EH (cell line): ENCODE measurements at regions not wholly inside any gene's neighbourhood (a gene's known extent, or its start where the extent isn't known, plus 50 kb on each side); places are given as distances from the start of the nearest gene placed in this dataset.
"Not testable (repeated sequence)": the region's sequence is repeated elsewhere in the genome, so short reads cannot be mapped to it uniquely, and the experiment has no call there.

Experiments
- DNase-seq: peaks from one replicate; pipeline ENCODE4 v3.0.0-alpha.2; 2015; ENCODE audit warnings: low read depth

DNA sequence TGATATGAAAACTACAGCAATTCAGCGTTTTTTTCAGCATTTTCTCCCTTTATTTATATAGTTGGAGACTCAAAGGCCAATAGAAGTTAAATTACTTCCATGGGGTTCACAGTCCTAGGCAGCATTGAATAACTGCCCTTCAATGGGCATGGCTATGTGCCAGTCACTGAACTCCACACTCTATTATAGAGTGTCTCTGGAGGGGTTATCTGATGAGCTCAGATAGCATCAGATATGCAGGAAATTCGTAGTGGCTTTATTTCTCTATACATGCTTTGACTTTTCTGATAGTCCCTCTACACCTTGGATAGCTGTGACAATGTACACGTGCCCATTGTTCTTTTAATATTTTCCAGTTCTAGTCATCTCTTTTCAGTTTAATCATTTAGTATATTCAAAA lies 396.9 kb upstream of the CBLB start:
- no peak for DNase-seq

DNA sequence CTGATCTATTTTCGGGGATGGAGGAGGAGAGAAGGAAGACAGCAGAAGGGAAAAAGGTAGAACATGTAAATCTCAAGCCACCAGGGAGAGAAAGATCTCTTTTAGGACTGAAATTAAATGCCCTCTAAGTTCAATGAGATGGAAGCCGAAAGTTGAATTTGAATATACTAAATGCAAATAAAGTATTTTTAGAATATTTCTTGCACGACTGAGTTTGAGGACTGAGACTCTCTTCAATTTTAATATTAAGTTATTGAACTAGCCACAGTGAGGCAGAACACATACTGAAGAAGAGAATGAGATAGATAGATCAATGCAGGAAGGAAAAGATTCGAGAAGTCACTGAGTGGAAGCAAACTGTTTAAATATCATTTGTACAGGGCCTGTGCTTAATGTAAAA lies 399.9 kb upstream of the CBLB start:
- no peak for DNase-seq

DNA sequence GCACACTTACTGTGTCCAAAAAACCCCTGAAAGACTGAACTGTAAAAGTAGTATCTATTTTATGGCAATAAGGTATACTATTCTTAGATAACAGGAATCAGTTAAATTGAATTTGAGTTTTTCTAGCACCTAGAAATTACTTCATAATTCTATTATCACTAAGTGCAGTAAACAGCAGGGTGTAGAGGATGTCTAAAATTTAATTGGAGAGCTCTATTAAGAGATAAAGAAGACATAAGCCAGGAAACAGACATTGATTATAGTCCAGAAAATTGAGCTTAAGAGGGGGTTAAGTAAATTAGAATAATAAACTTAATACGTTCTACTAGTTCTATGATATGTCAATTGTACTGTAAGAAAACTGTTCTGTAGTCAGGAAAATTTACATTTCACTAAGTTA lies 403.5 kb upstream of the CBLB start:
- DNase-seq = no peak

DNA sequence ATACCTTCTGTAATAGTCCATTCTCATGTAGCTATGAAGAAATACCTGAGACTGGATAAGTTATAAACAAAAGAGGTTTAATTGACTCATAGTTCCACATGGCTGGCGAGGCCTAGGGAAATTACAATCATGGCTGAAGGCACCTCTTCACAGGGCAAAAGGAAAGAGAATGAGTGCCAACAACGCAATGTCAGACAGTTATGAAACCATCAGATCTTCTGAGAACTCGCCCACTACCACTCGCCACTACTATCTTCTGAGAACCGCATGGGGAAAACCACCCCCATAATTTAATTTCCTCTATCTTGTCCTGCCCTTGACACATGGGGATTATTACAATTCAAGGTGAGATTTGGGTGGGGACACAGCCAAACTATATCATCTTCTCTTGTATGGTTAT lies 406.8 kb upstream of the CBLB start:
- no peak for DNase-seq

DNA sequence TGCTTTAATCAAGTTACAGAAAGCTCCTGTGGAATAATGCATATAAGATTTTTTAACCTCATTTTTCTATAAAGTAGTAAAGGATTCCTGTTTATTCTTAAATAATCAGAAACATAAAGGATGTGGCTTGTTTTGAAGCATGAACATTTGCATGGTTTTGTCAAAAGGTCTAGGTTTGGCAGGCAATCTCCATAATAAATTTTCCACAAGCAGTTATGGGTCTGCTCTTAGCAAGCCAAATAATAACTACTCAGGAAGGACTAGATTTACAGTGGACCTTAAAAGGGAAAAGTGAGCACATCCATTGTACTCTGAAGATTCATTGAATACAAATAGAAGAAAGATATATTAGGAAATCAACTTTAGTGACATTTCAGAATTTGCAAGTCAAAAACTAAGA lies 407.3 kb upstream of the CBLB start:
- DNase-seq = no peak

DNA sequence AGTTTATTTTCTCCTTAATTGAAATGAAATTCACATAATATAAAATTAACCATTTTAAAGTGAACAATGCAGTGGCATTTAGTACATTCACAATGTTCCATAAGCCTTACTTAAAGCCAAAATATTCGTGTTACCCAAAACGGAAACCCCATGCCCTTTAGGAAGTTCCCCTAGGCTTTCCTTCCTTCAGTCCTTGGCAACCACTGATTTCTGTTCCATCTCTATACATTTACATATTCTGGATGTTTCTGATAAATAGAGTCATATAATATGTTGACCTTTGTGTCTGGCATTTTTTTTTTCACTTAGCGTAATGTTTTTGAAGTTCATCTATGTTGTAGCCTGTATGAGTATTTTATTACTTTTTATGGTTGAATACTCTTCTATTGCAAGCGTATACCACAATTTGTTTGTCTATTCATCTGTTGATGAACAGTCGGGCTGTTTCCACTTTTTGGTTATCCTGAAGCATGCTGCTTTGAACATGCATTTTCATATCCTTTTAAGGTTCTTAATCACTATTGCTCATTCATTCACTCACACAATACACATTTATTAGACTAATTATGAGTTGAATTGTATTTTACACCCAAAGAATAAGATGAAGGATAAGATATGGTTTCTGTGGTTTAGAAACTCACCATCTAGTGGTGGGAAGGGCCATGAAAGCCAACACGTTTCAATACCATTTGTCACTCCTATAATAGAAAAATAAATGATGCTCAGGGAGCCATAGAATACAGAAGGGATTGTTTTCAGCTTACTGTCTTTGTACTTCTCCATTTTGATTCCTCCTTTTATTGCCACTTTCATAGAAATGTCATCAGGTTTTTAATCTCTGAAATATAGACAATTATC lies 408.2 kb upstream of the CBLB start:
- no peak for DNase-seq

DNA sequence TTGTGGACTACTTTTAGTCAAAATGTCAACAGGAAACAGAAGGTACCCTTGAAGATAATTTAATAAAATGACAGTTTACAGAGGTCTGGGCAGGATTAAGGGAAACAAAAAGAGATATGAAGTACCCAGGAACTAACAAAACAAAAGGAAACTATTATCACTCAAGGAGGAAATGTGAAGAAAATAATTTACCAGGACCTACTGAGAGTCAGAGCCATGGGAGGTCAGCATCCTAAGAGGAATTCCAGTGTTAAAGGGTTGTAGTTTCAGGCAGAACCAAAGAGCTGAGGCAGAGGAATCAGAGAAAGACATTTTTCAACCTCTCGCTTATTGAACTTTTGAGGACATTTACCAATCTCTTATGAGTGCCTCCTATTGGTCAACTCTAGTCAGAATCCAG lies 408.9 kb upstream of the CBLB start:
- no peak for DNase-seq

DNA sequence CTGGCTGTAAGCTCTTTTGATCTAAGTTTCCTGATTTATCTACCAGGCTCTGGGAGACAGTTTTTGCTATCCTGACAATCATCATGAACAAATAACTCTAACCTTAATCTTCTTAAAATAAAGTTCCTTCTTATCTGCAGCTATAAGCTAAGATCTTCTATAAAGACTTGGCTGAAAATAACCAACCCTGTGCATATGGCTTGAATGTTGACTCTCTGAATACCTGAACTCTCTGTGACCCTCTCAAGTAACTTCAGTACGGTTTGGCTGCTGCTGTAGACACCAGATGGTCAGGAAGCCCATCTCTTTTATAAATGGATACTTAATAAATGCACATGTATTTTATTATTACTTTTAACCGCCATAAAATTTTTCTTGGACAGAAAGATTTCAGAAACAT lies 412.4 kb upstream of the CBLB start:
- peak; percentile 45 for DNase-seq

DNA sequence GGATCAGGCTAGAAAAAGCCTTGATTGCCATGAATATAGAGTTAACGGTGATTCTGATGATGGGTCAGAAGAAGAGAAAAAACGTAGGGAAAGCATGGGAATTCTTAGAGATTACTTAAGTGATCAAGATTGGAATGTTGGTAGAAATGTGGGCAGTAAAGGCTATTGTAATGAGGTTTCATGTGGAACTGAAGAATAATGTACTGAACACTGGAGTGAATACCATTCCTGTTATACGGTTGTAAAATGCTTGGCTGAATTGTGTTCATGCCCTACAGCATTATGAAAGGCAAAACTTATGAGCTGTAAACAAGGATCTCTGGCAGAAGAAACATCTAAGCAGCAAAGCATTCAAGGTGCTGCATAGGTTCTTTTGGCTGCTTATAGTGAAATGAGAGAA lies 414.1 kb upstream of the CBLB start:
- peak; percentile 52 for DNase-seq

DNA sequence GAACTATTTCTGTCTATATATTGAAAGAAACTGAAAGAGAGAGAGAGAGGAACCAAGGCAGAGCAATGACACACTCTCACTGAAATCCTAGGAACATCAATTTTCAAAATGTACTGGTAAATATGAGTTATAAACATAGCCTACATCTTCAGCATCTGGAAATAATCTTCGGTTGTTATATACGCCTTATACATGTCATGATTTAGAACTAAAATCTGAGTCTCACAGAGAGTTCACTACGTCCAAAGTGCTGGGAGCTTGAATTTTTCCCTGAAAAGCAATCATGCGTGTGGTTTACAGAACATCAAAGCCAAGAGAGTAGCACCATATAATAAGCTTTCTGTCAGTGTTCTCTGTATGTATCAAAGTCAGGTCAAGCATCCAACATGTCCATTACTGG lies 420.0 kb upstream of the CBLB start:
- DNase-seq = no peak

DNA sequence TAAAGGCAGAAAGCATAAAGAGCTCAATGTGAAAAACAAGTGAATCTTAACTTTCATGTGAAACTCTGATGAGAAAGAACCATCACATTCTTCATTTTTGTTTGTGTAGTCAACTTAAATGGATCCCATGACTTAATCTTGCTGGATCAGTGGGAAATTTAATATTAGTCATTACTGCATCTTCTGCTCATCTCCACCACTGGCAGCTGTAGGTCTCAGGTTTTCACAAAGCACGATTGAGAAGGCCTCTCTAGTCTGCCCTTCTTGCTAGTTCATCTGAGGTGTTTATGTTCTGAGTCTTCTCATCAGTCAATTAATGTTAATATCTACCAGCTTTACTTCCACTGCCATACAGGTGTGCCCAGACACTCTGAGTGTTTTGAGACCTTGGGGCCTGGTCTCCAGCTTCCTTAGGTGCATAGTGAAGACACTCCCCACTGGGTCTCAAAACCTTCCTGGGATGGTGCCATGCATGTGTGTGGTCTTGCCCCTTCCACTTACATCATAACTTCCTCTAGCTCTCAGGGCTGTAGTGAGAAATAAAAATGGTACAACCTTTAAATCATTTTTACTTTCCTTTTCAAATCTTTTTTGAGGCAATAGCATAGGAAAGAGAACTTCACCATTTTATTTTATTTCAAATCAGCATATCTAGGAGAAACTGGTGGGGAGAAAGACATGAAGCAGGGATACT lies 421.6 kb upstream of the CBLB start:
- DNase-seq = no peak

DNA sequence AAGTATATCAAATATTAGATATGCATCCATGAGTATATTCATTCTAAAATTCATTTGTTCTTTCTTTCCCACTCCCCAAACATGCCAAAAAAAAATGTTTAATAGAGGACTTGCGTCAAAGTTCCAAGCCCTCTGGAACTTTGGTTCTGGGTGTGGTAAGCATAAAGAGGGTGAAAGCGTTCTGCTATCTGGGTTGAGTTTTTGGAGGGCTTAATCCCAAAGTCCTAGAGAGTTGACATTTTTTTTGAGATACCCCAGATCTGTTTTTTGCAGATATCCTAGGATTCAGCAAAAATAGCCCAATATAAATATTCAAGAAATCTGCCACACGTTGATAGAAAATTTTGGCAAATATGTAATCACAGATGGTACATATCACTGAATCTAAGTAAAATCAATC lies 424.3 kb upstream of the CBLB start:
- no peak for DNase-seq

DNA sequence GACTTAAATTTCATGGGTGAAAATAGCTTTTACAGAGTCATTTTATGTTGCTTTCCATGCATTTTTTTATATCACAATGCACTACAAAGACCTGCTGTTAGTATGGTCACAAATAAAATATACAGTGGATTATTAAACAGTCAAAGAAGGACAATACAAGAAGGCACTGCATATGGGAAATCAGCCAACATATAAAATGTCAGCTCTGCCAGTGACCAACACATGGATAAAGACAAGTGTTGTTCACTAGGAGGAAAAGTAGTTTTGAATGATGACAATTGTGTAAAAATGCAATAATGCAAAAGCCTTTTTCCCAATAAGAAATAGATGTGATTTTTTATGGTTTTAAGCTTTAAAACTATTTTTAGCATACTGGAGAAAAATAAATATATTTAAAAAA lies 425.3 kb upstream of the CBLB start:
- no peak for DNase-seq

DNA sequence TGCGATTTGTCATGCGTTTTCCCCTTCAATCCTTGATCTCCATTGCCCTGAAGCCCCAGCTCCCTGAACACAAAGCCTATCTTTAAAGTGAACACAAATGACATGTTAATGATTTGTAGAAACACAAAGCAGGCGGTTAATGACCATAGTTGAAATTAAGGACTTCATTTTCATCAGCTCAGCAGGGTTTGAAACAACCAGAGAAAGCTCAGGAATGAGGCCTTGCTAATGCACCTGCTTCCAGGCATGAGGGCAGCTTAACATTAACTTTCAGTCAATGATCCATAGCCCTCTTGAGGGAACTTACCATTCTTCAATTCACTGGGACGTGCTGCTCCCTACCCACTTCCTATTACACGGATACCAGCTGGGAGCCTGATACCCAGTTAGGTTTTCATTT lies 427.2 kb upstream of the CBLB start:
- DNase-seq = no peak

DNA sequence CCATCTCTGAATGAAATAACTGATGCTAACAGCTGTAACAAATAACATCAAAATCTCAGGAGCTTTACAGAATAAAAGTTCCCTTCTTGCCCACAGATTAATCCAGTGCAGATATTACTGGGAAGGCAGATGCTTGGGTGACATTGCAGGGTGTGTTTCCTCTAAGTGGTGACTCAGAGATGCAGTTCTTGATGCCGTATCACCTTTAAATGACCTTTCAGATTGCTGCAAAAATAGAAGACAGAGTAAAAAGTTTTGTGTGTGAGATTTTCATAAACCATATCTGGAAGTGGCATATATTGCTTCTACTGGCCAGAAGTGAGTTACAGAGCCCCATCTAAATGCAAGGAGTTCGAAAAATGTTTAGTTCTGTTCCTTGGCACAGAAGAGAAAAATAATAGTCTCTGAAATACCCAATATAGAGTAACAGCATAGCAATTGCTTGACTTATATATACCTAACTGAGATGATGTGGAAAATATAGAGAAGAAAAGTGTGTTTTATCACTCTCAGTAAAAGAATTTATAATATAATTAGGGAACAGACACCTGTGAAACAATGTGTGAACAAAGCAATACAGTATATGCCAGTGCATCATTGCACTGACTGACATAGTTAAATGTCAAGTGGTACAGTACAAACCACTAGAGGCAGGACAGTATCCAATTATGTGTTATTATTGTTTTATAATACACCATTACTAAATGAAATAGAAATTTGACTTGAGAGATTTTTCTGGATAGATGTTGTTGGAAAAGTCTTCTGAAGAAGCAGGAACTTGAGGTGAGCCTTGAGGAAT lies 430.7 kb upstream of the CBLB start:
- DNase-seq = peak; percentile 48

DNA sequence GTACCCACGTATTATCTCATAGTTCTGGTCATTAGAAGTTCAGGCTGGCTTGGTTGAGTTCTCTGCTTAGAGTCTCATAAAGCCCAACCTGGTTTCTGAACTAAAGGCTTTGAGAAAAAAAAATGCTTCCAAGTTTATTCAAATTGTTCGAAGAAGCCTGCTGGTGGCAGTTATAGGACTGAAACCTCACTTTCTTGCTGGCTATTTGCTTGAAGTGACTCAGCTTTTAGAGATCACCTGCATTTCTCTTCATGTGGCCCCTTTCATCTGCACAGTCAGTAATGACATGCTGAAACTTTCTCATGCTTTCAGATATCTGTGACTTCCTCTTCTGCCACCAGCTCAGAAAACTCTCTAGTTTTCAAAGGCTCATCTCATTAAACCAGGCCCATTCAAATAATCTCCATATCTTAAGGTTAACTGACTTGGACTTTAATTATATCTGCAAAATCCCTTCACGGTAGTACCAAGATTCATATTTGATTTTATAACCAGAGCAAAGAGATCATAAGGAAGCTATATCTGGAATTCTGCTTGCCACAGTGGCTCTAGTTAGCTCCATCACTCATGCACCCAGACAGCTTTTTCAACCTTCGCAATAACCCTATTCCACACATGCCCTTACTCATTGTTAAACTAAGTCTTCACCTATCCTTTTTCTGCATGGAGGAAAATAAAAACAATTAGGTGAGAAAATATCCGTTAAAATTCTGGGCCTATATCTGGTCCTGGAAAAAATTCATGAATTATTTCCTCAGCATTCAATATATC lies 433.8 kb upstream of the CBLB start:
- no peak for DNase-seq

DNA sequence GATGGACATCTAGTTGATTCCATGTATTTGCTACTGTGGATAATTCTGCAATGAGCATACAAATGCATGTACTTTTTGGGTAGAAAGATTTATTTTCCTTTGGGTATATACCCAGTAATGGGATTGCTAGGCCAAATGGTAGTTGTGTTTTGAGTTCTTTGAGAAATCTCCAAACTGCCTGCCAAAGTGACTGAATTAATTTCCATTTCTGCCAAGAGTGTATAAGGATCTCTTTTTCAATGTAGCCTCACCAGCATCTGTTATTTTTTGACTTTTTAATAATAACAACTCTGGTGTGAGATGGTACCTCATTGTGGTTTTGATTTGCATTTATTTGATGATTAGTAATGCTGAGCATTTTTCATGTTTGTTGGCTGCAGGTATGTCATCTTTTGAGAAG lies 435.0 kb upstream of the CBLB start:
- DNase-seq = no peak

DNA sequence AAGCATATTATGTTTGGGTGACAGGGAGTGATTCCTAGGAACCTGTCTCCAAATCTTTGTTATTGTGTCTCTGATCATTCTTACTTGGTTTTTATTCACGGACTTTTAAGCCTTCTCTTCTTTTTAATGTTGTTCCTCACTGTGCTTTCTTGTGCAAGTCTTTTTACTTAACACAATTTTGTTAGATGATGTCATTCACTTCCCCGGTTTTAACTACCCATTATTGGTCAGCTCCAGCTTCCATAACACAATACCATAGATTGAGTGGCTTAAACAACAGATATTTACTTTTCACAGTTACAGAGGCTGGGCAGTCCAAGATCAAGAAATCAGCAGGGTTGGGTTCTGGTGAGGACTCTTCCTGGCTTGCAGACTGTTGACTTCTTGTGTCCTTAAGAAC lies 436.3 kb upstream of the CBLB start:
- DNase-seq = peak; percentile 19

DNA sequence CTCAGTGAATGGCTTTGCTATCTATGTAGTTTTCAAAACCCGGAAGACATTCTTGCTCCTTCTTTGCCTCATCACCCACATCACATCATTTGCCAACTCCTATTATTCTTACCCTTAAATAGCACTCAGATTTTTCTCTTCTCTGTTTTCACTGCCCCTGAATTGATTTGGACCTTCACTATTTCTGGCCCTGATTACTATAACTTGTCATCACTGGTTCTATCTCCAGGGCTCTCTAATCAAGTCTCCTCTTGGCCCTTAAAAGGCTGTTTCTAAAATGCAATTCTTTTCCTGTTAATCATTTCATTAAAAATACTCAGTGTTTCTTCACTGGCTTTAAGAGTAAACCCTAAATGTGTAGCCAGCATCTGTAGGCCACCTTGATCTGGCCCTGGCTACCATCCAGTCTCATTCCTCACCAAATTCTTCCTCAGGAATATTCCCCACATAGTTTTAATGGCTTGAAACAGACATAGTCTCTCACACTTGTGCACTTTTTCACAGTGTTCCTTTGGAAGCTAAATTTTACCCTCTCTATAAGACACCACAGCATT lies 437.1 kb upstream of the CBLB start:
- DNase-seq = peak; percentile 71

DNA sequence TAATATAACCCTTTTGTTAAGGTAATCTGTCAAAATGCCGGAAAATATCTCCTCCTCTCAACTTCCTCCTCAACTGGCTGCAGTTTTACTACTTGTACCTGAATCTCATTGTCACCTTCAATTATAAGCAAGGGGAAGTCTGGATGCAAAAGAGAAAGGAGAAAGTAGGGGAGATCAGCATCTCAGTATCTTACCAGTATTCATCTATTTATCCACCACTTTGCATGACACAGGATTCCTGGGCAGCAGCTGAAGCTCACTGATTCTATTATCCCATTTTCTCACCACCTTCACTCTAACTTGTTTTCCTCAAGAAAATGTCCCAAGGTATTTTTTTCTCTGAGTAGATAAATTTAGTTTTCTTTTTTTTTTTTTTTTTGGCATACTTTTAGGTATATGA lies 440.5 kb upstream of the CBLB start:
- no peak for DNase-seq

DNA sequence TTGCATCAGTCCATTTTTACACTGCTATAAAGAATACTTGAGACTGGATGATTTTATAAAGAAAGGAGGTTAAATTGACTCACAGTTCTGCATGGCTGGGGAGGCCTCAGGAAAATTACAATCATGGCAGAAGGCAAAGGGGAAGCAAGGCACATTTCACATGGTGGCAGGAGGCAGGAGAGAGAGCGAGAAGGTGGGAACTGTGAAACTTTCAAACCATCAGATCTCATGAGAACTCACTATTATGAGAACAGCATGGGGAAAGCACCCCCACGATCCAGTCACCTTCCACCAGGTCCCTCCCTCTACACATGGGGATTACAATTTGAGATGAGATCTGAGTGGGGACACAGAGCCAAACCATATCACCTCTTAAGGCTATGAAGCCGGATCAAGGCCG lies 441.0 kb upstream of the CBLB start:
- DNase-seq = not testable (repeated sequence)
